ENCODE measurements at regions not wholly inside any gene's neighbourhood (a gene's known extent, or its start where the extent isn't known, plus 50 kb on each side); places are given as distances from the start of the nearest gene placed in this dataset.

GRCh38 chr5:12292610-12293204 is 388.5 kb upstream of the CTNND2 start:
- in situ Hi-C loops (cut with MboI; ENCODE audit: low pct_unique_long_range_greater_than_20kb, low sequenced_read_pairs) = no loop called here
- peak; percentile 45 for DNase-seq

DNA sequence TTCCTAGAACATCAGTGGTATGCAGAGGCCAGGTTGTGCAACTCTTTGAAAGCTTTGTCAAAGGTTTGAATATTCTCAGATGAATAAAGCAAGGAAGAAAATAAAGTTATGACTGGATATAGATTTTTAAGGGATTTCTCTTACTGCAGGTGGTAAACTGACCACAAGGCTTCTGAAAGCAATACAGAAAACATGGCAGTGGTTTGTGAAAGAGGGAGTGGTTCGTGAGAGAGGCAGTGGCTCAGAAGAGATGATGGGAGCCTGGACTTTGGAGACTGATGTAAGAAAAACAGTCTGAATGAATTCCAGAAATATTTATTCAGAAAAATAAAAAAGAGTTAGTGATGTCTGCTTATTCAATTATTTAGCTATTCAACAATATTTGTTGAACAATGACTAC is 380.4 kb upstream of the CTNND2 start:
- in situ Hi-C loops (cut with MboI; ENCODE audit: low pct_unique_long_range_greater_than_20kb, low sequenced_read_pairs) = no loop called here
- DNase-seq = no peak

- in situ Hi-C loops (cut with MboI; ENCODE audit: low pct_unique_long_range_greater_than_20kb, low sequenced_read_pairs) = no loop called here
- DNase-seq = no peak
Observed at GRCh38 chr5:12277504-12278192, 373.4 kb upstream of the CTNND2 start.

- no peak for DNase-seq
- in situ Hi-C loops (cut with MboI; ENCODE audit: low pct_unique_long_range_greater_than_20kb, low sequenced_read_pairs) = no loop called here
Observed at GRCh38 chr5:12274236-12274635, 370.0 kb upstream of the CTNND2 start.

DNA sequence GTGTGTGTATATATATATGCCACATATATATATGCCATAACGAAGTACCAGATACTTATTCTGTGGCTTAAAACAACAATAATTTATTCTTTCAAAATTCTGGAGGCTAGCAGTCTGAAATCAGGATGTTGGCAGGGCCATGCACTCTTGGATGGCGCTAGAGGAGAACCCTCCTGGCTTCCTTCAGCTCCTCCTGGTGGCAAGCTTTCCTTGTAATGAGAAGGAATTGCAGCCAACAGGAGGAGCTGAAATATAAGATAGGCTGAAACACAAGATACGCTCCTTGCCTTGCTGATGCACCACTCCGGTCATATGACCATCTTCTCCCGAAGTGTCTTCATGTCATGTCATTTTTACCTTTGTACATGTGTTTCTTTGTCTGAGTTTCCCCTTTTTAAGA is 368.1 kb upstream of the CTNND2 start:
- DNase-seq = no peak
- in situ Hi-C loops (cut with MboI; ENCODE audit: low pct_unique_long_range_greater_than_20kb, low sequenced_read_pairs) = no loop called here

DNA sequence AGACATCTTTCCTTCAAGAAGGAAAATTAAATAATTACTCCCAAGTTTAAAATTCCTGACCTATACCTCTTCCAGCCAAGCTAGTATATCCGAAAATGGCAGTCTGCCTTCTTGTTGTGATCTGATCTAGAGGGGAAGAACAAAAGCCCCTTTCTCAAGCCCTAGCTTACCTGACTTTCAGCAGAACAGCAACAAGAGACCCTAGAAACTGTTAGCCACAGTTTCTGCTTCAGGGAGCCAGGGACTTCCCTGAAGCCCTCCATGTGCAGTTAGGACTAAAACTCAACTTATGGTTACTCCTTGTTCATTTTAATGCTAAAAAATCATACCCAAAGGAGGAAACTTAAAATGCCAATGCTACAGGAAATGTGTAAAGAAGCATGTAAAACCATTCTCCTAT is 366.7 kb upstream of the CTNND2 start:
- in situ Hi-C loops (cut with MboI; ENCODE audit: low pct_unique_long_range_greater_than_20kb, low sequenced_read_pairs) = no loop called here
- no peak for DNase-seq

DNA sequence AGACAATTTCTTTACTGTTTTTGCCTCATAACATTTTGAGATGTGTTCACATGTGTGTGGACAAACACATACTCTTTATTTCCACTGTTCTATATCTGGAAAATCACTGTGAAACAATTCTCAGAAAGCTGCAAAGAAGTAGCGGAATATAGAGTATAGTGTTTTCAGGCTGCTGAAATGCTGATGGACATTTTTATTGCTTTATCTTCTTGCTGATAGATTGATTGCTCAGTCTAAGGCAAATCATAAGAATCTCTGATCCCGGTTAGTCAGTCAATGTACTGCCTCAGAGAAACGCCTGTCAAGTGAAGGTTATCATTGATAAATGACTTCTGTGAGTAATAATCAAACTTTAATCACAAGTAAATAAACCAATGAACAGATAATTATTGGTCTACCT is 364.9 kb upstream of the CTNND2 start:
- in situ Hi-C loops (cut with MboI; ENCODE audit: low pct_unique_long_range_greater_than_20kb, low sequenced_read_pairs) = no loop called here
- DNase-seq = no peak

DNA sequence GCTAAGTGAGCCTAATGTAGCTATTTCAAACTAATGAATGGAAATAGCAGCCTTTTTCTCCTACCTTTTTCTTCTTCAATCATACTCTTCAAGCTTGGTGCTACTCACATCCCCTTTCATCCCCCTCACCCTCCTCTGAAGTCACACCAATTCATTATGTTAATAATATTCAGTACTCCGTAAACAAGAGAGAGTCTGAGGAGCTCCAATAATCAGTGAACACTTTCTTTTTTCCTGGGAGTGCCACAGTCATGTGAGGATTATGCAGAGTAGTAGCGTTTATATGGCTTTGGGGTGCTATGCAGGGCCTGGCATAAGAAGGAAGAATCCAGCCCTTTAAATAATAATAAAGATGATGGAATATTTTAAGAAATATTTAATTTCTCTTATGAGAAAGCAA is 354.3 kb upstream of the CTNND2 start:
- DNase-seq = no peak
- in situ Hi-C loops (cut with MboI; ENCODE audit: low pct_unique_long_range_greater_than_20kb, low sequenced_read_pairs) = no loop called here

GRCh38 chr5:12250454-12250853 is 346.2 kb upstream of the CTNND2 start:
- no peak for DNase-seq
- in situ Hi-C loops (cut with MboI; ENCODE audit: low pct_unique_long_range_greater_than_20kb, low sequenced_read_pairs) = no loop called here

DNA sequence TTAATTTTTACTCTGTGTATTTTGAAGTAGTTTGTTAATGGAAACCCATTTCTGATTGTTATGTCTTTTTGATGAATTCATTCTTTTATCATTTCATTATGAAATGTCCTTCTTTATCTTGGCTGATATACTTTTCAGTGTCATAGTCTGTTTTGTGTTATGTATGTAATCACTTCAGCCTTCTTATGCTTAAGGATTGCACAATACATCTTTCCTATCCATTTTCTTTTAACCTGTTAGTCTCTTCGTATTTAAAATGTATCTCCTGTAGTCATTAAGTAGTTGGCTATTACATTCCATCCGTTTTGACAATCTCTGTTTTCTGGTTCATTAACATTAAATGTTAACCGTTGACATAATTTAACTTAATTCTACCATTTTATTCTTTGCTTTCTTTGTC is 344.6 kb upstream of the CTNND2 start:
- in situ Hi-C loops (cut with MboI; ENCODE audit: low pct_unique_long_range_greater_than_20kb, low sequenced_read_pairs) = no loop called here
- DNase-seq = no peak

DNA sequence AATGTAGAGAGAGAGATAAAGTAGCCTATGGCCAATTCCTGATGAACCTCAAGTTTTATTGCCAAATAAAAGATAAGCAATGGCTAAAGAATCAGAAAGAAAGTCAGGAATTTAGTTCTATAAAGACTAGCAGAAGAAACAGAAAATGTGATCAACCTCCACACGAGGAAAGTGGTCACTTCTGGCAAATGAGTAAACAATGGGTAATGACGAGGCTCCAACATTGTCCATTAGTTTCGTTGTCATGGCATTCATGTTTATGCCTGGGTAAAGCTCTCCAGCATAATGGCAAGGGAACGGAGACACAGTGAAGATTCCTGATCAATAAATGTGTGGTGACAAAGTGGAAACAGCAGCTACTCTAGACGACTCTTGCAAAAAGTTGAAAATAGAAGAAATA is 341.8 kb upstream of the CTNND2 start:
- no peak for DNase-seq
- in situ Hi-C loops (cut with MboI; ENCODE audit: low pct_unique_long_range_greater_than_20kb, low sequenced_read_pairs) = no loop called here

- in situ Hi-C loops (cut with MboI; ENCODE audit: low pct_unique_long_range_greater_than_20kb, low sequenced_read_pairs) = no loop called here
- DNase-seq = no peak
Observed at GRCh38 chr5:12245429-12245828, 341.2 kb upstream of the CTNND2 start.

- no peak for DNase-seq
- in situ Hi-C loops (cut with MboI; ENCODE audit: low pct_unique_long_range_greater_than_20kb, low sequenced_read_pairs) = no loop called here
Observed at GRCh38 chr5:12242950-12243888, 339.0 kb upstream of the CTNND2 start.

DNA sequence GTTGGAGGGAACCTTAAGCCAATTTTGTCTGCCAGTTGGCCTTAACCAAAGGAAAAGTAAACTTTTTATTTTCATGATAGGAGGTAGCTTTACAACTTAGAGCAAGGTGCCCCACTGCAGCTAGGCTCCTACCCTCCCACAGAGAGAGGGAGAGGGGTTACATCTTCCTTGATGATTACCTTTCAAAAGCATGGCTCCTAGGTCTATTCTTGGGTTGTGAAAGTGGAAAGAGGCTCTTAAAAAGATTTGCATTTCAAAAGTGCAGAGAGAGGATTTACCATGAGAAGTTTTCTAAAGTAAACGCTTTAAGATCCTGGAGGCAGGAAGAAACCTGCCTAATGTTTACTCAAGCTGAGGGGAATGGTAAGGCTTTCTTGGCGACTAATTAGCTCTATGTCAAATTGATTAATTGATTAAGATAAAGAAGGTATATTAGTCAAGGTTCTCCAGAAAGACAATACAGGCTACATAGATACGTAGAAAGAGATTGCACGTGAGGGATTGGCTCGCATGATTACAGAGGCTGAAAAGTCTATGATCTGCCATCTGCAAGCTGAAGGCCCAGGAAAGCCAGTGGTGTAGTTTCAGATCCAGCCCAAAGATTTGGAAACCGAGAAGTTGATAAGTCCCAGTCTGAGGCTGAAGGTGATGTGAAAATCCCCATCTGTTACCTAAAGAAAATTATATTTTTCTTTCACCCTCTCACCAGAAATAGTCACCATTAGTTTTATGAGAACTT is 333.8 kb upstream of the CTNND2 start:
- in situ Hi-C loops (cut with MboI; ENCODE audit: low pct_unique_long_range_greater_than_20kb, low sequenced_read_pairs) = no loop called here
- DNase-seq = no peak

DNA sequence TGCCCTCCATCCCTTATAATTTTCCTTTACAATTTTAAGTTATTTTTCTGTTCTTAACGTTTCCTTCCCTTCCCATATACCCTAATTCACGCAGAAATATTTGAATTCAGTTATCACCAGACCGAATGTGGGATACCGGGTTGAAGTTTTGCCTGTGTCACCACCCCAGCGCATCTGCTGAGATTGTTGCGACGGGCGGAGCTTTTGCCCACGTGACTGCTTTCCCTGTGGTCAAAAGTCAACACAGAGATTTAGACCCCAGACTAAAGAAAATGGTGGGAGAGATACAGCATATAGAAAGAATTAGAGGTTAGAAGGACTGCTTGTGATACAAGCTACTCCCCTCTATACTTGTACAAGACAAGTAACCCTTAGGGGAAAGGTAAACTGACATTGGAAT is 326.4 kb upstream of the CTNND2 start:
- no peak for DNase-seq

GRCh38 chr5:12217039-12217438 is 312.8 kb upstream of the CTNND2 start:
- in situ Hi-C loops (cut with MboI; ENCODE audit: low pct_unique_long_range_greater_than_20kb, low sequenced_read_pairs) = no loop called here
- no peak for DNase-seq

More for the DNA sequence above, 326.4 kb upstream of the CTNND2 start:
- in situ Hi-C loops (cut with MboI; ENCODE audit: low pct_unique_long_range_greater_than_20kb, low sequenced_read_pairs) = no loop called here

GRCh38 chr5:12214267-12215015 is 310.2 kb upstream of the CTNND2 start:
- in situ Hi-C loops (cut with MboI; ENCODE audit: low pct_unique_long_range_greater_than_20kb, low sequenced_read_pairs) = no loop called here
- DNase-seq = no peak

DNA sequence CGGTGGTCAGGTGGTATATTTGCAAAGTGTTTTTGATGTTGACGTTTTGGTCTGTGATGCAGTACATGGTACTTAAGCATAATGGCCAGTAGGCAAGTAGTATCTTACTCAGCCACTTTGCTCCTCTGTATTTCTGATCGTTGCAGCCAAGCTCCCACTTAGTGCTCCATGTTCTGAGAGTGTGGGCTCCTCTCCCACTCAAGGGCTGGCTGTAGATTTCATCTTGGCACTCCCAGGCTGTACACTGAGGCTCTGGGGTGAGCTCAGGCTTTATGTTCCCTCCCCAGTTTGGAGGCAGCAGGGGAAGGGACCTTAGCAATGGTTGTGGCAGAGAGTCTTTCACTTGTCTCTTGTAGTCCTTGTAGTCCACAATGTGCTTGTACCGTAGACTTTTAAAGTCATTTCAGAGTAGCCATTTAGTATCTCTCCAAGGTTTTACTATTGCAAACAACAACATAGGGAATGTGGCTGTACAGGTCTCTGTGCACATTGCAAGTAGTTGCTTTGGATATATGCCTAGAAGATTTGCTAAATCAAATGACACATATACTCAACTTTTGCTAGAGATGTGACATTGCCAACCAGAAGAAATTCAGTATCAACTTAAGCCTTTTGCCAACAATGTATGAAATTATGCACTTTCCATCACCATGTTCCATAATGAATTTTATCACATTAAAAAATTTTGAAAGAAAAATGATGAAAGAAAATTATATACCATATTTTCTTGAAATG is 304.3 kb upstream of the CTNND2 start:
- in situ Hi-C loops (cut with MboI; ENCODE audit: low pct_unique_long_range_greater_than_20kb, low sequenced_read_pairs) = no loop called here

More for the DNA sequence above, 304.3 kb upstream of the CTNND2 start:
- no peak for DNase-seq

Measured in KBM-7 (cell line).